H1 (cell line): ENCODE measurements at regions not wholly inside any gene's neighbourhood (a gene's known extent, or its start where the extent isn't known, plus 50 kb on each side); places are given as distances from the start of the nearest gene placed in this dataset.

Experiments
- ASH2L ChIP-seq: fragments of 200-600, 300-600 bp; sonication (generic); IDR thresholded peaks from one replicate; pipeline ENCODE4 v1.7.1; 2017; ENCODE audit warnings: low read length
- CTCF ChIP-seq, 3 experiments: IDR thresholded peaks; 1 replicate in 2 of 3; 2 replicates in 1 of 3; pipeline versions ENCODE4 v1.5.1 to v1.6.1; 2011; ENCODE audit warnings: low read length in 3 of 3, mild to moderate bottlenecking in 3 of 3, inconsistent platforms in 2 of 3, low read depth in 1 of 3, moderate library complexity in 1 of 3; ENCODE audit not compliant: insufficient read depth in 1 of 3; ENCODE audit errors: control extremely low read depth in 1 of 3
- EZH2 ChIP-seq: fragments of 200-600 bp; sonication (generic); IDR thresholded peaks from 2 replicates; pipeline ENCODE4 v1.7.1; 2012; ENCODE audit warnings: low read depth, mild to moderate bottlenecking, moderate library complexity, low read length, inconsistent platforms; ENCODE audit not compliant: severe bottlenecking
- RAD21 ChIP-seq, 2 experiments: IDR thresholded peaks in 1 of 2; conservative IDR thresholded peaks in 1 of 2; 2 replicates each; pipeline ENCODE4 v1.6.1; 2011; ENCODE audit warnings: low read depth in 2 of 2, low read length in 2 of 2, improper control_type of control experiment in 1 of 2, inconsistent platforms in 1 of 2, mild to moderate bottlenecking in 1 of 2, moderate library complexity in 1 of 2
- SIN3A ChIP-seq, 2 experiments: IDR thresholded peaks in 1 of 2; conservative IDR thresholded peaks in 1 of 2; 2 replicates each; pipeline ENCODE4 v1.6.1; 2011 to 2012; ENCODE audit warnings: low read length in 2 of 2, improper control_type of control experiment in 1 of 2, low read depth in 1 of 2, mild to moderate bottlenecking in 1 of 2
- SIX5 ChIP-seq: IDR thresholded peaks from 2 replicates; pipeline ENCODE4 v1.6.1; 2011; ENCODE audit warnings: mild to moderate bottlenecking, low read depth, low read length
- SP2 ChIP-seq: IDR thresholded peaks from 2 replicates; pipeline ENCODE4 v1.6.1; 2012; ENCODE audit warnings: mild to moderate bottlenecking, low read length, inconsistent platforms
- SUZ12 ChIP-seq: fragments of 200-600 bp; sonication (generic); IDR thresholded peaks from 2 replicates; pipeline ENCODE4 v1.6.1; 2012; ENCODE audit warnings: mild to moderate bottlenecking, inconsistent platforms, low read length, moderate library complexity, mixed read lengths
- TAF1 ChIP-seq: IDR thresholded peaks from 2 replicates; pipeline ENCODE4 v1.6.1; 2011; ENCODE audit warnings: mild to moderate bottlenecking, low read depth, low read length
- TEAD4 ChIP-seq: IDR thresholded peaks from 2 replicates; pipeline ENCODE4 v1.6.1; 2012; ENCODE audit warnings: low read depth, low read length, inconsistent platforms, mixed read lengths
- TF ChIP-seq, protein P1 (sequence below): IDR thresholded peaks from 2 replicates; pipeline ENCODE4 v1.6.1; 2012; ENCODE audit warnings: low read length, inconsistent platforms

GRCh38 chr4:54806351-54806750 is 148.6 kb downstream of the KIT start:
- TF ChIP-seq RAD21 (IDR thresholded peaks at IDR 0.05 in 1 of 2, conservative IDR thresholded peaks at IDR 0.05 in 1 of 2; ENCODE audit: low read depth in 2 of 2, low read length in 2 of 2) (no peak), SIX5 (no peak), CTCF (IDR thresholded peaks at IDR 0.05; ENCODE audit: control extremely low read depth in 1 of 3, insufficient read depth in 1 of 3, low read depth in 1 of 3, low read length in 3 of 3) (no peak), TEAD4 (no peak), SUZ12 (no peak), EZH2 (no peak), SIN3A (conservative IDR thresholded peaks at IDR 0.05 in 1 of 2, IDR thresholded peaks at IDR 0.05 in 1 of 2; ENCODE audit: low read depth in 1 of 2, low read length in 2 of 2) (no peak), TAF1 (no peak), SP2 (no peak), ASH2L (no peak)
- TF ChIP-seq, protein P1, sequence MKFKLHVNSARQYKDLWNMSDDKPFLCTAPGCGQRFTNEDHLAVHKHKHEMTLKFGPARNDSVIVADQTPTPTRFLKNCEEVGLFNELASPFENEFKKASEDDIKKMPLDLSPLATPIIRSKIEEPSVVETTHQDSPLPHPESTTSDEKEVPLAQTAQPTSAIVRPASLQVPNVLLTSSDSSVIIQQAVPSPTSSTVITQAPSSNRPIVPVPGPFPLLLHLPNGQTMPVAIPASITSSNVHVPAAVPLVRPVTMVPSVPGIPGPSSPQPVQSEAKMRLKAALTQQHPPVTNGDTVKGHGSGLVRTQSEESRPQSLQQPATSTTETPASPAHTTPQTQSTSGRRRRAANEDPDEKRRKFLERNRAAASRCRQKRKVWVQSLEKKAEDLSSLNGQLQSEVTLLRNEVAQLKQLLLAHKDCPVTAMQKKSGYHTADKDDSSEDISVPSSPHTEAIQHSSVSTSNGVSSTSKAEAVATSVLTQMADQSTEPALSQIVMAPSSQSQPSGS = no peak
